NOMO-1 treated with dmso at 0.1 percent for 144 hours (cell line): ENCODE measurements at regions not wholly inside any gene's neighbourhood (a gene's known extent, or its start where the extent isn't known, plus 50 kb on each side); places are given as distances from the start of the nearest gene placed in this dataset.
"Not testable (repeated sequence)": the region's sequence is repeated elsewhere in the genome, so short reads cannot be mapped to it uniquely, and the experiment has no call there.

Experiments used
- DNase-seq: peaks from one replicate; lab custom pipeline; 2025; ENCODE audit not compliant: unreplicated experiment; lab: John Stamatoyannopoulos, UW

GRCh38 chr12:25384038-25384892 is 133.5 kb upstream of the KRAS start:
- DNase-seq = no peak

DNA sequence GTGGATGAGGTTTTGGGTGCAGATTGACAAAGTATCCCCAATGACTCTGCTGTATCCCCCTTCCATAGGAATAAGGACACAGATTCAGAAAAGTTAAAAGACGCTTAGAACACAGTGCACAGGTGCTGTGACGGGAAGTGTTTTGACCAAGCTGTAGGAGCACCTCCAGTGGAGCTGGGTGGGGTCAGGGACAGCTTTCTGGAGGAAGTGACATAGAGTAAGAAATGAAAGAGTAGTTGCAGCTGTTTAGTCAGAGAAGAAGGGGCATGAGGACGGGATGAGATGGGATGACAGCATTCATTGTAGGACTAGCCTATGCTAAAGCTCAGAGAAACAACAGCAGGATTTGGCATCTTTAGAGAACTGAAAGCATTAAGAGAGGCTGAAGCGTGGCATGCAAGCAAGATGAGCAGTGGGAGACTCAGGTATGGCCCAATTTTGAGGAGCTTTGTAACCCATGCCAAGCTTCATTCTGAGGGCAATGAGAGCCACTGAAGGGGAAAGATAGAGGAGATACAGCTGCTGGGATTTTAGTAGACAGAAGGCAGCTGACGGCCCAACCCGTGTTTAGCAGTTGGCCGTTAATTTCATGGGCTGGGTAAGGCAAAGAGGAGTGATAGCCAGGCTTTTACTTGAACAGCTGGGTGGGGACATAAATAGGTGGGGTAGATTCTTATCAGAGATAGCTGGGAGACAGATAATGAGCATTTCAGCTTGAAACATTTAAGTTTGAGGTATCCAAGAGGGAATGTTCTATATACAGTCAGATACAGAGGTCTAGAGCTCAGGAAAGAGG is 131.8 kb upstream of the KRAS start:
- no peak for DNase-seq

DNA sequence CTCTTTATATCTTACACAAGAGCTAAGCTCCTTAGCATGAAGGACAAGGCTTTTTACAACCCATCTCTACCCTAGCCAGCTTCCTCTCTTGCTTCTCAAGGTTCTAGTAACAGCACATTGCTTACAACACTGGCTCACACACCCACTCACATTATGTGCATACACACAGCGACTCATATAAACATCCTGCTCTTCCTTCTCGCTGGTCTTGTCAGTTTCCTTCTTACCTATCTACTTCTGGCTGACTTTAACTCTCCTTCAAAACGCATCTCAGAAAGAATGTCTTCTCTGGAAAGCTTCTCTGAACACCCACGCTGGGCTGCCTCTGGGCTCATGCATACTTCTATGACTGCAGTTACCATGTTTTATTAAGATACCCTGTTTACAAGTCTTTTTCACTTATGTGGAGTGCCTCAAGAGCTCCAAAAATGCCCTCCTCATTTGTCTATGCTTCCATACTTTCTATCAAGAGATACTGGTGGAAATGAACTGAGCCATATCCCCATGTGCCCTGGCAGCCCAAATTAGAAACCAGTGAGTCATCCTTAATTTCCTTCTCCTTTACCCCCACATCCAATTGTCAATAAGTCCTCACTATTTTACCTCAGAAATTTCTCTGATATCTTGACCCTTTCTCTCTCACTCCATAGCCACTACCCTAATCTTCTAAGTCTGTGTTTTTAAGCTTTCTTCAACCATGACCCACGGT is 126.9 kb upstream of the KRAS start:
- DNase-seq = peak; percentile 47

DNA sequence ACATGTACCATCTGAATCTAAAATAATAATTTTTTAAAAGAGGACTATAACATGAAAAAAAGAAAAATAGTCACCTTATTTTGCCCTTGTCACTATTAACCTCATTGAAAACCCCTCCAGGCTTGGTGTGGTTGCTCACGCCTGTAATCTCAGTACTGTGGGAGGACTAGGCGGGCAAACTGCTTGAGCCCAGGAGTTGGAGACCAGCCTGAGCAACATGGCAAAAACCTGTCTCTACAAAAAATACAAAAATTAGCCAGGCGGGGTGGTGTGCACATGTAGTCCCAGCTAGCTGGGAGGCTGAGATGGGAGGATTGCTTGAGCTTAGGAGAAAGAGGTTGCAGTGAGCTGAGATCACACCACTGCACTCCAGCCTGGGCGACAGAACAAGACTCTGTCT is 126.3 kb upstream of the KRAS start:
- no peak for DNase-seq

DNA sequence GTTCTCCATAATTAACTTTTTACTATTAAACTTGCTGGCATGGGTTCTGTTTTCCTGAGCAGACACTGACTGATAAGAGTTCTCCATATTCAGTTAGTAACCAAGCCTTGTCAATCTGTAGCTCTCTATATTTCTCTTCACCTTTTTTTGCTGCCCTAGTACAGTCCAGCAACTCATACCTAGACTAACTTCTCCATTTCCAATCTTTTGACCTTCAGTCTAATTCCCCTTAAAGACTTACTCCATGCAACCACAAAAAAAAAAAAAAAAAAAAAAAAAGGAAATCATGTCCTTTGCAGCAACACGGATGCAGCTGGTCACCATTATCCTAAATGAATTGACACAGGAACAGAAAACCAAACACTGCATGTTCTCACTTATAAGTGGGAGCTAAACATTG is 125.7 kb upstream of the KRAS start:
- no peak for DNase-seq

DNA sequence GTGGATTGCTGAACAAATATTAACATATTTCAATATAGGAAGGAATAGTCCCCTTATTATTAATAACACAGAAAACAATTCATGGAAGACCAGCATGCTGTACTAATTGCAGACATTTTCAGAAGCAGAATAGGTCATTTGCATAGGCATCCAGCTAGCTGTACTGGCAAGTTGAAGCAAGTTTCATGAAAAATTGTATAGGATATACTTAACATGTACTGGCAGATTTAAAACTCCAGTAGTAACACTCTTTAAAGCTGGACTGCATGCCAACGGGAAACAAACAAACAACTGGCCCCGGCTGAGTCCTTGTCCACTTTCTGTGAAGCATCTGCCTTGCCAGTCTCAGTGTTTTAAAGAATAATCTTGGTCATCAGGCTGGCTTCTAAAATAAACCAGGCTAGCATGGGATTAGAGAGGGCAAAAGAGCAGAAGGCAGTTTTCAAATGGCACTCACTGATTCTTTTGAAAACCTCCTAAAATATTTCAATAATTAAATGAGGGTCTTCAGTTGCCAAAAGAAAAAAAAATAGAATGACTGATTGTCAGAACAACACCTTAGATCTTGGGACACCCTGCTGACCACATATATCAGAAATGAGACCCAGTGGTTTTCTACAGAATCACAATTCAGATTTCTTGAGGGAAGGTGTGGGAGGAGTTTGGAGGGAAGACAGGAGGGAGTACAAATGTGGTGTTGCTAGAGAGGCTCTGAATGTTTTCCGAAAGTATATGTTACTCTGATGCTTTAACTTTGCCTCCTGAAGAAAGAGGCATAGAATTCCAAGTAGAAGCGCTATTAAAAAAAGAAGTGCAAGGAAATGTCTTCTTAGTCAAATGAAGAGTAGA is 122.5 kb upstream of the KRAS start:
- DNase-seq = no peak

GRCh38 chr12:25372002-25372401 is 121.3 kb upstream of the KRAS start:
- no peak for DNase-seq

DNA sequence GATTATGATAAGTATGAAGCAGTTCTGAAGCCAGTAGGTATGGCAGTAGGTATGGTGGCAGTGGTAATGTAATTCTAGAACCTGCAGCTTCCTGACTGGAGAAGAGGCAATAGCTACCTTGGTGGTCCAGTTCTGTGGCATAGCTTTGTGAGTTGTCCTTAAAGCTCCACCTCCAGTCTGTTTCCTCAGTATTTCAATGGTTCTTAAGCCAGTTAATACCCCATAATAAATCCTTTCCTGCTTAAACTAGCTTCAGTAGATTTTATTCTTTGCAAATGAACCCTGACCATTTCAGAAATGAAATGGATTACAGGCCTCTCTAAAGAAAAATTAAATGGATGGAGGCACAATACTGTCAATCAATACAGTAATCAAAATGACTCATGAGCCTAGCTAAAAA is 117.8 kb upstream of the KRAS start:
- no peak for DNase-seq

DNA sequence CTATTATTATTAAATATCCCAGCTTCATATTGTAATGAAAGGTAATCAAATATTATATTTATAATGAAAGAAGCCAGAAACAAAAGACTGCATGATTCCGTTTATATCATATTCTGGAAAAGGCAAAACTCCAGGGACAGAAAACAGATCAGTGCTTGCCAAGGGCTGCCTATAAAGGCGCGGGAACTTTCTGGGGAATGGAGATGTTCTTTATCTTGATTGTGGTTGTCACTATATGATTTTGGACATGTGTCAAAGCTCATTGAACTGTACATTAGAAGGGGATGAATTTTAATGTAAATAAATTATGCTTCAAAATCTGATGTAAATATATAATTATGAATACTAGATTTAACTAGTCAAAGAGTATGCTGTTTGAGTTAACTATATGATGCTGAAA is 115.4 kb upstream of the KRAS start:
- DNase-seq = no peak

GRCh38 chr12:25365340-25365730 is 114.6 kb upstream of the KRAS start:
- no peak for DNase-seq

- DNase-seq = no peak
Observed at GRCh38 chr12:25364529-25365339, 114.0 kb upstream of the KRAS start.

GRCh38 chr12:25362646-25363045 is 111.9 kb upstream of the KRAS start:
- DNase-seq = no peak

GRCh38 chr12:25361511-25361910 is 110.8 kb upstream of the KRAS start:
- no peak for DNase-seq

GRCh38 chr12:25357595-25357994 is 106.9 kb upstream of the KRAS start:
- DNase-seq = no peak

DNA sequence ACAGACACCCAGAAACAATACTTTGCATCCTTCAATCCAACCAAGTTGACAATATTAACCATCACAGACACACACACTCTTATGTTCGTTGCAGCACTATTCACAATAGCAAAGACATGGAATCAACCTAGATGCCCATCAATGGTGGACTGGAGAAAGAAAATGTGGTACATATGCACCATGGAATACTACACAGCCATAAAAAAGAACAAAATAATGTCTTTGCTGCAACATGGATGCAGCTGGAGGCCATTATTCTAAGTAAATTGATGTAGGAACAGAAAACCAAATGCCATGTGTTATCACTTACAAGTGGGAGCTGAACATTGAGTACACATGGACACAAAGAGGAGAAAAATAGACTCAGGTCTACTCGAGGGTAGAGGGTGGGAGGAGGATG is 102.2 kb upstream of the KRAS start:
- not testable (repeated sequence) for DNase-seq

GRCh38 chr12:25352083-25352918 is 101.6 kb upstream of the KRAS start:
- DNase-seq = no peak

DNA sequence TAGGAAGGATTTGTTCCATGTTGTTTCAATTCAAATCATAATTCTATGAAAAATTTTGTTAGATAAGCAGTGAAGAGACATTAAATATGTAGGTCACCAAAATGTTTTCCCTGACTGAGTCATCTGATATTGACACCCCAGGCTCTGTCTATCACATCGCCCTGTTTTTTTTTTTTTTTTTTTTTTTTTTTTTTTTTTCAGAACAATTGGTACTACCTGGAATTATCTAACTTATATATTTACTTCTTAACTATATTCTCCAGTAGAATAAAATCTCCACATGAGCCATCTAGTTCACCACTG is 97.8 kb upstream of the KRAS start:
- no peak for DNase-seq

DNA sequence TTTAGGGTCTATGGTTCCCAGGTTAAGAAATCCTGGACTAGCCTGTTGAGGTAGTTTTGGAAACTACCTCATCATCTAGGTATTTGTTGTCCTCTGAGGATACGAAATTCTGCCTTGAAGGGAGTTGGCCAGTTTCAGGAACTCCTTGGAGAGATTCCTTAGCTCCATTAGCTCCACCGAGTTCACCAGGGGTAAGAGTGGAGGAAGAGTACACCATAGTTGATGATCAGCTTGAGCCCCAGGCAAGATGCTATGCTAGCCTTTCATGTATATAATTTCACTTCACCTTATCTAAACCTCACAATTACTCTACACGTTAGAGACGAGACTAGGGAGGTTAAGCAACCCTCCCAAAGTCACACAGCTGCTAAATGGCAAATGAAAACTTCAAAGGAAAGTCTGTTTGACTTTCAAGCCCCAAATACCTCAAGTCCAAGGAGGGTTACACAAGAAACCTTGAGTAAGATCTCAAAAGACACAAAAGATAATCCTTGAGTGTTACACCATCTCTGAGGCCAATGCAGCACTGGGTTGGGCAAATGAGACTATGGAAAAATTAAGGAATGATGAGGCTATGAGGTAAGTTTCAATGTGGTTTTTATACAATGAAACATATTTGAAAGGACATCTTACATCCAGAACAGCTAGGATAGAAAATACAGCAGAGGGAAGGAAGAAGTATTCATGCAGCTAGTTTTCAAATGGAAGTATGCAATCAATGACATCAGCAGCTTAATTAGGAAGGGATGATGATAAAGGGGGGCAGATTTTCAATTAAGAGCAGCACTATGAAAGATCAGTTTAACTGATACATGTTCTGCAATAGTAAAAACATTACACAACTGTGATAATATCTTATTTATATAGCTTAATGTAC is 97.2 kb upstream of the KRAS start:
- DNase-seq = no peak
